NT2/D1 (cell line): ENCODE measurements at regions not wholly inside any gene's neighbourhood (a gene's known extent, or its start where the extent isn't known, plus 50 kb on each side); places are given as distances from the start of the nearest gene placed in this dataset.

Source experiments
- SUZ12 ChIP-seq: IDR thresholded peaks from 2 replicates; pipeline ENCODE4 v1.6.1; 2011; ENCODE audit not compliant: insufficient read length, insufficient read depth; ENCODE audit errors: extremely low read depth
- YY1 ChIP-seq: IDR thresholded peaks from 2 replicates; pipeline ENCODE4 v1.6.1; 2011; ENCODE audit not compliant: insufficient read length, insufficient read depth
- ZNF274 ChIP-seq: IDR thresholded peaks from 2 replicates; pipeline ENCODE4 v1.6.1; 2011; ENCODE audit warnings: mild to moderate bottlenecking, low read depth, low read length

DNA sequence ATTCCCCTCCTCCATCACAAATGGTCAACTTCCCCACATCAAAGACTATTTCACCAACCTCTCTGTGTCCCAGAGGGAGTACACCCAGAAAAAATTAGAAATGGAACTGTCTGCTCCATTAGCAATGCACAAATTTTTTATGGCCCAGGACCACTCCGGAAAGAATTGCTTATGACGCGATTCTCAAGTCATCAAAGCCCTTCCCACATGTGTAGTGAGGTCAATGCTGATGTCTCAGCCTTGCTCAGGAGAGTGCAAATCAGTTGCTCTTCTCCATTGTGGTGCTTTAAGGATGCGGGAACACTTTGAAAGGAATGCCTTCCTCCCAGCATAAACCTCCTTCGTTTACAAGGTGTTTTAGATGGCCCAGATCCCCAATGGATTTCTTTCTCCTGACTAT lies 518.3 kb downstream of the PPARGC1A start:
- TF ChIP-seq ZNF274, result no peak
- TF ChIP-seq SUZ12, result no peak
- TF ChIP-seq YY1, result no peak
